NT2/D1 (cell line): ENCODE measurements at regions not wholly inside any gene's neighbourhood (a gene's known extent, or its start where the extent isn't known, plus 50 kb on each side); places are given as distances from the start of the nearest gene placed in this dataset.

Experiments used
- YY1 ChIP-seq: IDR thresholded peaks from 2 replicates; pipeline ENCODE4 v1.6.1; 2011; ENCODE audit not compliant: insufficient read length, insufficient read depth
- ZNF274 ChIP-seq: IDR thresholded peaks from 2 replicates; pipeline ENCODE4 v1.6.1; 2011; ENCODE audit warnings: mild to moderate bottlenecking, low read depth, low read length

DNA sequence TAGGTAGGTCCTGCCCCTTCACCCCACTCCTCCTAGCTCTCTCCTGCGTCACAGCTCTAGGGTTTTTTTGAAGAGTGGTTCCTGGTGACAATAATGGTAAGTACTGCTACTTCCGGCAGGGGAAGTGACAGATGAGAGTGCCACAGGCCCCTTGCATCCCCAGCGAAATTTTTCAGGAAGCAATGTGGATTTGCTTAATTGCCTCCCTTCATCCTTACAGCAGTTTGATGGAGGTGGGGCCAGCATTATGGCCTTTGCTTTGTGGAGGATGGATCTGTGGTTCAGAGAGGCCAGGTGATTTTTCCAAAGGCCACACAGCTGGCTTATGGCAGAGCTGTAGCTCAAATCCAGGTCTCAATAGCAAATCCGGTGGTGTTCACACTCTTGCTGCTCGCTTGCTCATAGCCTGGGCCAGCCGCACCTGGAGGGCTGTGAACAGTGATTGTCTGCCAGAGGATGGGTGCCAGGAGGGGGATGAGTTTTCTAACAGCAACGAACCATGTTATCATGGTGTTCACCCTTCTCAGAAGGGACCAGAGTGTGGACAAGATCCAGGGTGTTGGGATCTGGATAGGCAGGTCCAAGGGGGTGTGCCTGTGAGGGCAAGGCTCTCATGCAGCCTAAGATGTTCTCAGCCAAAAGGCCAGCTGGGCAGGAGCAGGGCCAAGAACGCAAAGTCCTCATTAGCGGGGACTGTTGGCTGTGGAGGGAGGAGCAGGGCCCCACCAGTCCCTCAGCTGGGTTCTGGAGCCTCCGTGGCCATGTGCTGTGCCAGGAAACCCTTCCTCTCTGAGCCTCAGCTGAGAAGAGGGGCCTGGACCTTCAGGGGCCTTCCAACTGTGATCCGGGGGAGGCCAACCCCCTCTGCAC is 89.0 kb downstream of the EMX2 start:
- TF ChIP-seq ZNF274 (no peak), YY1 (no peak)
